H1 (cell line): ENCODE measurements at regions not wholly inside any gene's neighbourhood (a gene's known extent, or its start where the extent isn't known, plus 50 kb on each side); places are given as distances from the start of the nearest gene placed in this dataset.

Experiments used
- CTCF ChIA-PET: fragments of 300-600 bp; sonication (Branson Sonifier 250); formaldehyde crosslinking; loops from one replicate; lab custom pipeline; 2021; ENCODE audit not compliant: partially characterized antibody; lab: Charles Lee
- POLR2A ChIA-PET: fragments of 300-600 bp; sonication (Branson Sonifier 250); formaldehyde crosslinking; loops from one replicate; lab custom pipeline; 2021; ENCODE audit warnings: inconsistent platforms; ENCODE audit not compliant: partially characterized antibody; lab: Charles Lee
- DNase-seq, 2 experiments: peaks; one replicate each; pipeline versions ENCODE4 v3.0.0 to v3.0.0-alpha.2; 2010 to 2022; ENCODE audit warnings: low spot score in 2 of 2, low read depth in 1 of 2, mixed read lengths in 1 of 2
- FAIRE-seq: peaks from 2 replicates; lab custom pipeline; 2011; peaks lifted over from hg19 to GRCh38; lab: Jason Lieb, UNC
- H2AFZ ChIP-seq: 2 replicates; pipeline ENCODE4 v1.8.1; 2012; ENCODE audit warnings: low read length, inconsistent platforms
- H2AK5ac ChIP-seq: 2 replicates; pipeline ENCODE4 v1.6.1; 2013; ENCODE audit warnings: low read depth, low read length
- H2BK120ac ChIP-seq: replicated peaks from 2 replicates; pipeline ENCODE3; 2013; ENCODE audit warnings: low read depth, low read length, inconsistent platforms
- H2BK12ac ChIP-seq: 2 replicates; pipeline ENCODE4 v1.6.1; 2013; ENCODE audit warnings: low read depth, low read length
- H2BK15ac ChIP-seq: 2 replicates; pipeline ENCODE4 v1.6.1; 2013; ENCODE audit warnings: low read length
- H2BK20ac ChIP-seq: 2 replicates; pipeline ENCODE4 v1.6.1; 2013; ENCODE audit warnings: low read length
- H2BK5ac ChIP-seq: 2 replicates; pipeline ENCODE4 v1.6.1; 2013; ENCODE audit warnings: low read depth, low read length
- H3K14ac ChIP-seq: 2 replicates; pipeline ENCODE4 v1.6.1; 2013; ENCODE audit warnings: inconsistent platforms; ENCODE audit not compliant: insufficient read length
- H3K18ac ChIP-seq: 2 replicates; pipeline ENCODE4 v1.6.1; 2013; ENCODE audit warnings: low read length; ENCODE audit errors: extremely low read depth
- H3K23ac ChIP-seq: 2 replicates; pipeline ENCODE4 v1.6.1; 2013; ENCODE audit warnings: inconsistent platforms; ENCODE audit not compliant: insufficient read length
- H3K23me2 ChIP-seq: 2 replicates; pipeline ENCODE4 v1.6.1; 2013; ENCODE audit warnings: low read depth, low read length
- H3K27ac ChIP-seq: 2 replicates; pipeline ENCODE4 v1.6.1; 2011; ENCODE audit warnings: low read depth, low read length, inconsistent platforms
- H3K27me3 ChIP-seq, 4 experiments: replicated peaks in 1 of 4; 1 replicate in 1 of 4; 2 replicates in 3 of 4; pipeline versions ENCODE4 v1.6.1 to v1.8.1; 2011 to 2013; ENCODE audit warnings: low read length in 3 of 4, mild to moderate bottlenecking in 3 of 4, inconsistent platforms in 2 of 4, mixed read lengths in 2 of 4, moderate library complexity in 1 of 4; ENCODE audit not compliant: control insufficient read depth in 3 of 4, insufficient read depth in 3 of 4; ENCODE audit errors: extremely low read depth in 1 of 4
- H3K36me3 ChIP-seq, 4 experiments: 2 replicates each; pipeline versions ENCODE4 v1.6.1 to v1.8.1; 2011 to 2013; ENCODE audit warnings: mild to moderate bottlenecking in 4 of 4, low read length in 3 of 4, moderate library complexity in 2 of 4, control low read depth in 1 of 4, inconsistent platforms in 1 of 4; ENCODE audit not compliant: insufficient read depth in 4 of 4, control insufficient read depth in 2 of 4
- H3K4ac ChIP-seq: replicated peaks from 2 replicates; pipeline ENCODE3; 2013; ENCODE audit warnings: low read length, low read depth, mixed read lengths, inconsistent platforms; ENCODE audit not compliant: insufficient read length
- H3K4me1 ChIP-seq, 4 experiments: replicated peaks in 1 of 4; 1 replicate in 1 of 4; 2 replicates in 3 of 4; pipeline versions ENCODE4 v1.6.1 to v1.8.1; 2011 to 2013; ENCODE audit warnings: low read length in 3 of 4, inconsistent platforms in 2 of 4, mixed read lengths in 1 of 4; ENCODE audit not compliant: insufficient read depth in 4 of 4, control insufficient read depth in 3 of 4
- H3K4me2 ChIP-seq, 2 experiments: 2 replicates each; pipeline versions ENCODE4 v1.6.1 to v1.8.1; 2011 to 2013; ENCODE audit warnings: low read depth in 2 of 2, low read length in 2 of 2, control low read depth in 1 of 2, inconsistent platforms in 1 of 2, mild to moderate bottlenecking in 1 of 2; ENCODE audit not compliant: insufficient read depth in 1 of 2
- H3K4me3 ChIP-seq, 4 experiments: fragments of 200-600, 300-600 bp in 1 of 4; sonication (generic), shearing (Covaris generic), sonication (Bioruptor Twin) in 1 of 4; 2 replicates each; pipeline versions ENCODE4 v1.5.1 to v1.8.1; 2011 to 2016; ENCODE audit warnings: low read length in 4 of 4, low read depth in 3 of 4, control low read depth in 2 of 4, inconsistent platforms in 2 of 4, mild to moderate bottlenecking in 2 of 4, mixed read lengths in 1 of 4, moderate library complexity in 1 of 4; ENCODE audit not compliant: insufficient read depth in 2 of 4; ENCODE audit errors: extremely low read depth in 1 of 4
- H3K56ac ChIP-seq: replicated peaks from 2 replicates; pipeline ENCODE3; 2013; ENCODE audit warnings: low read depth, mild to moderate bottlenecking, mixed read lengths, low read length, inconsistent platforms; ENCODE audit not compliant: insufficient read length
- H3K79me1 ChIP-seq: 2 replicates; pipeline ENCODE4 v1.6.1; 2013; ENCODE audit warnings: low read depth, low read length, control low read depth
- H3K79me2 ChIP-seq, 2 experiments: 2 replicates each; pipeline versions ENCODE4 v1.6.1 to v1.8.1; 2012 to 2013; ENCODE audit warnings: low read length in 2 of 2, mild to moderate bottlenecking in 2 of 2, inconsistent platforms in 1 of 2; ENCODE audit not compliant: insufficient read depth in 2 of 2, control insufficient read depth in 1 of 2
- H3K9ac ChIP-seq, 4 experiments: replicated peaks in 1 of 4; 1 replicate in 1 of 4; 2 replicates in 3 of 4; pipeline versions ENCODE4 v1.6.1 to v1.8.1; 2011 to 2013; ENCODE audit warnings: low read depth in 3 of 4, low read length in 3 of 4, control low read depth in 2 of 4, mild to moderate bottlenecking in 2 of 4, moderate library complexity in 2 of 4, inconsistent platforms in 1 of 4; ENCODE audit errors: extremely low read depth in 1 of 4
- H3K9me3 ChIP-seq, 2 experiments: 2 replicates each; pipeline versions ENCODE4 v1.6.1 to v1.8.1; 2012 to 2013; ENCODE audit warnings: mild to moderate bottlenecking in 2 of 2, moderate library complexity in 2 of 2, control low read depth in 1 of 2, inconsistent platforms in 1 of 2, low read depth in 1 of 2, low read length in 1 of 2, mixed read lengths in 1 of 2; ENCODE audit not compliant: insufficient read depth in 2 of 2
- H4K20me1 ChIP-seq, 2 experiments: replicated peaks in 1 of 2; 2 replicates each; pipeline versions ENCODE3 to v1.8.1; 2011 to 2013; ENCODE audit warnings: inconsistent platforms in 2 of 2, low read length in 2 of 2, mild to moderate bottlenecking in 1 of 2; ENCODE audit not compliant: insufficient read depth in 2 of 2, control insufficient read depth in 1 of 2
- H4K5ac ChIP-seq: 2 replicates; pipeline ENCODE4 v1.6.1; 2013; ENCODE audit warnings: low read length, low read depth, mixed read lengths, inconsistent platforms; ENCODE audit not compliant: insufficient read length
- H4K8ac ChIP-seq: 2 replicates; pipeline ENCODE4 v1.8.0; 2013; ENCODE audit warnings: mild to moderate bottlenecking, moderate library complexity, low read length, inconsistent platforms; ENCODE audit not compliant: insufficient read depth; ENCODE audit errors: extremely low read depth
- H4K91ac ChIP-seq: replicated peaks from 2 replicates; pipeline ENCODE3; 2013; ENCODE audit warnings: low read length, mixed read lengths, inconsistent platforms; ENCODE audit not compliant: insufficient read length
- BCL11A ChIP-seq, 2 experiments: IDR thresholded peaks; one replicate each; pipeline ENCODE4 v1.6.1; 2011; ENCODE audit warnings: low read depth in 2 of 2, low read length in 2 of 2, mild to moderate bottlenecking in 2 of 2
- CHD2 ChIP-seq: IDR thresholded peaks from 2 replicates; pipeline ENCODE4 v1.6.1; 2012; ENCODE audit warnings: low read length, improper control_type of control experiment
- CREB1 ChIP-seq: IDR thresholded peaks from 2 replicates; pipeline ENCODE4 v1.6.1; 2012; ENCODE audit warnings: inconsistent platforms
- POLR2A ChIP-seq, 2 experiments: IDR thresholded peaks; 1 replicate in 1 of 2; 2 replicates in 1 of 2; pipeline ENCODE4 v1.6.1; 2011; ENCODE audit warnings: low read depth in 2 of 2, low read length in 2 of 2, mild to moderate bottlenecking in 2 of 2; ENCODE audit errors: control extremely low read depth in 1 of 2
- SIRT6 ChIP-seq: IDR thresholded peaks from one replicate; pipeline ENCODE4 v1.7.1; 2012; ENCODE audit warnings: low read length, inconsistent platforms
- SIX5 ChIP-seq: IDR thresholded peaks from 2 replicates; pipeline ENCODE4 v1.6.1; 2011; ENCODE audit warnings: mild to moderate bottlenecking, low read depth, low read length
- WGBS, 2 experiments: shearing (Covaris generic) in 1 of 2; methylation state at CpG; one replicate each; pipeline versions ENCODE4 v1.1.6 to v1.1.7; 2013 to 2015; ENCODE audit warnings: low lambda C conversion rate in 2 of 2, mixed read lengths in 2 of 2, inconsistent platforms in 1 of 2, low coverage in 1 of 2, missing lambda C conversion rate in 1 of 2; ENCODE audit not compliant: insufficient replicate concordance in 2 of 2, insufficient coverage in 1 of 2, insufficient read length in 1 of 2; ENCODE audit errors: extremely low coverage in 1 of 2, missing lambda C conversion rate in 1 of 2; 5-methylcytosine and 5-hydroxymethylcytosine counted together
- TF ChIP-seq, protein P1 (sequence below): IDR thresholded peaks from 2 replicates; pipeline ENCODE4 v1.6.1; 2011; ENCODE audit warnings: low read depth, mild to moderate bottlenecking, low read length; ENCODE audit not compliant: insufficient read depth

DNA sequence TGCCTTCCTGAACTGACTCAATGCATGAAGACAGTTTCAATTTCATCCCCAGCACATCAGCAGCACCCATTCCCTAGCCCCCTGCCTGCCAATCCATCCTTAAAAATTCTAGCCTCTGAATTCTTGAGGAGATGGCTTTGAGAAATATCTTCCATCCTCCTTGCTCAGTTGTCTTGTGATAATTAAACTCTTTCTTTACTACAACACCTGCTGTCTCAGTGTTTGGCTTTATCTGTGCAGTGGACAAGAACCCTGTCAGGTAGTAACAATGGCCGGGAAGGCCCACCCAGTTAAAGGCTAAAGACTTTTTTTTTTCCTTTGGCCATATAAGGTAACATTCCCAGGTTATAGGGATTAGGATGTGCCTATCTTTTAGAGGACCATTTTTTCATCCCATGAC, 114.4 kb upstream of the NAP1L1 start:
- Histone ChIP-seq H2BK120ac (no peak overlapping the region), H3K9ac (no peak overlapping the region), H3K56ac (no peak overlapping the region), H3K4ac (no peak overlapping the region), H4K91ac (no peak overlapping the region), H2BK12ac (no peak overlapping the region), H3K79me1 (no peaks in the 10 kb centered on the region), H3K79me2 (no peaks in the 10 kb centered on the region), H3K4me3 (no peak overlapping the region), H3K36me3 (no peaks in the 10 kb centered on the region; a peak in 1 of 8 replicates), H3K18ac (no peak overlapping the region), H2BK5ac (no peak overlapping the region), H3K9me3 (peaks cover 10 to 24% of the 10 kb centered on the region in 2 experiments), H4K5ac (no peak overlapping the region), H3K27me3 (no peaks in the 10 kb centered on the region), H3K4me2 (no peak overlapping the region), H4K8ac (no peak overlapping the region), H2BK20ac (no peak overlapping the region), H3K4me1 (no peaks in the 10 kb centered on the region), H3K23ac (no peak overlapping the region), H2AK5ac (no peak overlapping the region), H3K23me2 (no peaks in the 10 kb centered on the region), H2AFZ (no peak overlapping the region), H3K14ac (no peak overlapping the region), H4K20me1 (no peaks in the 10 kb centered on the region), H2BK15ac (no peak overlapping the region), H3K27ac (no peak overlapping the region)
- FAIRE-seq (no peak), DNase-seq (no peak)
- POLR2A ChIA-PET: no interaction called here
- CTCF ChIA-PET: interaction anchor here (1.6 kb wide), 1 partner anchor 40 kb away, joined by 5 read pairs; no protein-coding TSS in a partner anchor
- WGBS, 2 experiments: 100% methylated on average over 1 of the region's 1 CpG; no CpG with 5 or more reads in 1 of the 2 experiments
- no peak for TF ChIP-seq SIRT6
- no peak for TF ChIP-seq SIX5
- TF ChIP-seq CHD2: no peak
- TF ChIP-seq BCL11A (IDR thresholded peaks at IDR 0.05; ENCODE audit: low read depth in 2 of 2, low read length in 2 of 2): no peak
- no peak for TF ChIP-seq POLR2A (IDR thresholded peaks at IDR 0.05; ENCODE audit: control extremely low read depth in 1 of 2, low read depth in 2 of 2, low read length in 2 of 2)
- no peak for TF ChIP-seq CREB1
- TF ChIP-seq, protein P1, sequence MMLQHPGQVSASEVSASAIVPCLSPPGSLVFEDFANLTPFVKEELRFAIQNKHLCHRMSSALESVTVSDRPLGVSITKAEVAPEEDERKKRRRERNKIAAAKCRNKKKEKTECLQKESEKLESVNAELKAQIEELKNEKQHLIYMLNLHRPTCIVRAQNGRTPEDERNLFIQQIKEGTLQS: no peak
